GM18867 (cell line): ENCODE measurements at regions not wholly inside any gene's neighbourhood (a gene's known extent, or its start where the extent isn't known, plus 50 kb on each side); places are given as distances from the start of the nearest gene placed in this dataset.
"Not testable (repeated sequence)": the region's sequence is repeated elsewhere in the genome, so short reads cannot be mapped to it uniquely, and the experiment has no call there.

Source experiments
- ATAC-seq: cut with Tn5 transposase; IDR thresholded peaks from one replicate; pipeline ENCODE4 v1.9.1; 2021; ENCODE audit warnings: mild to moderate bottlenecking, moderate library complexity; ENCODE audit not compliant: unreplicated experiment

DNA sequence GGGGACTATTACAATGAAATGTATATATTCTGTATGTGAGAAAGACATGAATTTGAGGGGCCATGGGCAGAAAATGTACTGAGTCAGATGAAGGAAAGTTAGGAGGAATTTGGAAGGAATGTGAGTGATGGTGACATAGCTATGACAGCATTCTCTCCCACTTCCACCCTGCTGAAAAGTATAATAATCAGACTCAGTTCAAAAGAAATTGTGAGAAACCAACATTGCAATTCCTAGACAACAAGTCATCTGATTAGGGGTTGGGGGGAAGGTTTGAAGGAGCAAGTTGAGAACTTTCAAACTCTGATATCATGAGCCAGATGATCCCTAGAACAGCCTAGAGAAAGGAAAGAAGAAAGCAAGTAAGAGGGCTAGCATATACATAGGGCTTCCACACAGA lies 370.6 kb downstream of the DMRTA1 start:
- ATAC-seq: no peak

DNA sequence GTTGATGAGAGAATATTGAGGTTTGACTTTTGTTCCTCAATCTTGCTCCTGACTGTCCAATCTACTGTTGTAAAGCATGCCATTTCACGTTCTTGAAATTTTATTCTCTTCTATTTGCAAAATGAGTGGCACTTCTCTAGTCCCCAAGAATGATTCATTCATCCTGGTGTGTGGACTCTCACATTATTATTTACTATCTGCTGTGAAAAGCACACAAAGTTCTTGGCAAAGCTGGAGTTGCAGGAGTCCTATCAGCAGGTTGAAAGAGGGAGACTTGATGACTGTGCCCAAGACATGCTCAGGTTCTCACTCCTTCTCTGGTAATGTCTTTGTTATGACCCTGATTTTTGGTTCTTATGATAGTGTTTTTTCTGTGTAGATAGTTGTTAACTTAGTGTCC lies 382.6 kb downstream of the DMRTA1 start:
- ATAC-seq: no peak

DNA sequence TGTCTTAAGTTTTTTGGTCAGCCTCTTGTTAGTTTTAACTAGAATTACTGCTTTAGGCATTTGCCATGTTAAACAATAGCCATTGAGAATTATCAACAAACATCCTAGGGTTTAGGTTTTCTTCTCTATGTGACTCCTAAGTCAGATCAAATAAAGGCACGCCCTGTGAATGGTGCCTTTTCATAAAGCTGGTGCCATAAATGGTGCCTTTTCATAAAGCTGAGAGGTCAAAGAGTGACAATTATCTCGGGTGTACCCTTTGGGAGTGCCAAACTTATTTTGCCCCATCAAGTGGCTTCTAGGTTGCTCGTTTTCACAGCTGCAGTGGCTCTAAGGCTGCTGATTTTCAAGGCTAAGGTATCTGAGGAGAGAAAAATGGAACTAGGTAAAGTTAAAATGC lies 391.6 kb downstream of the DMRTA1 start:
- ATAC-seq: no peak

DNA sequence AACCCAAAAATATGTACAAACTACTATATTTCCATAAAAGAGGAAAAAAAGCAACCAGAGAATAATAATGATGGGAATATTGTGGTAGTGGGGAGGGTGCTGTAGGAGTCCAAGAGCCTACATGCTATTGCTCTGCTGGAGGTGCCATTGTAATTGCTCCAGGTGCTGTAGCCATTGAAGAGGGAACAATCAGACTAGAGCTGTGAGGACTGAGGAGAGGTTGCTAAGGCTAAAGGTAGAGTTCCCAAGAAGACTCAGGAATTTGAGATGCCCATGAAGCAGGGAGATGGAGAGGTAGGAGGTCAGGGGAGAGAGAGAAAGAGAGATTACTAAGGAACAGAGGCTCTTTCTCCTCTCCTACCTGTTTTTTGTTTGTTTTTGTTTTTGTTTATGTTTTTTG lies 394.0 kb downstream of the DMRTA1 start:
- no peak for ATAC-seq

DNA sequence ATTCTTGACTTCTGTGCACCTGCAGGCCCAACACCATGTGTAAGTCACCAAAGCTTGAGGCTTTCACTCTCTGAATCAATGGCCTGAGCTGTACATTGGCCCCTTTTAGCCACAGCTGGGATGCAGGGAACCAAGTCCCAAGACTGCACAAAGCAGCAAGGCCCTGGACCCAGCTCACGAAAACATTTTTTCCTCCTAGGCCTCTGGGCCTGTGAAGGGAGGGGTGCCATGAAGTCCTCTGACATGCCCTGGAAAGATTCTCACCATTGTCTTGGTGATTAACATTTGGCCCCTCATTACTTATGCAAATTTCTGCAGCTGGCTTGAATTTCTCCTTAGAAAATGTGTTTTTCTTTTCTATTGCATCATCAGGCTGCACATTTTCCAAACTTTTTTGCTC lies 398.6 kb downstream of the DMRTA1 start:
- not testable (repeated sequence) for ATAC-seq

DNA sequence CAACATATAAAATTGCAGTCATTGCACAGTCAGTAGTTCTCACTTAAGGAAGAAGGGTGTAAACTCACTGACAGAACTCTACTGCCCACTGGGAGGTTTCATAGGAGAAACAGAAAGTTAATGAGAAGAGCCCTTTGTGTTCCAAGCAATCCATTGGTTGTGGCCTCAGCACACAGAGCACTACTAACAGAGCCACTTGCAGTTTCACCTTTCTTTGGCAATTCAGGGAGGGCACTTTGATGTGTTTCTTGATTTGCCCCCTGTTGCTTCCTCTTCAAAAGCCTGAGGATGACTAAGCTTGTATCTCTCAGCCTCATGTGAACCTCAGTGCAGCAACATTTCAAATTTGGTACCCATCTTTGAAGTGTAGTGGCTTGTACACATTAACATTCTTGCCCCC lies 409.4 kb downstream of the DMRTA1 start:
- ATAC-seq: no peak

DNA sequence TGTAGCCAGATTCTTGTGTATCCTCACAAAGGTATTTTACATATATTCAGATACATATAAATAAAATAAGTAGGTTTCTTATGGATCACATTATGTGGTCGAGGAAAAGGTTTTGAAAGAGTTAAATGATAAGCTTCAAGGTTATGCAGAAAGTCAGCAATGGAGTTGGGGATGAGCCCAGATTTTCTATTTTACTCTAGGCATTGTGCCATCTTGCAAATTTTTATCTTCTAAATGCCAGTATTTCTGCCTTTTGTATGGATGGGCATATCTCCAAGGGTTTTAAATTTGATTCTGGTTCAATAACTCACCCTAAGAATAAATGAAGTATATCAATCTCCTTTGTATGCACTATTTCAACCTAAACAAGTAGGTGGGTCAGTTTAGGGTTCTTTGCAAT lies 410.7 kb downstream of the DMRTA1 start:
- no peak for ATAC-seq

DNA sequence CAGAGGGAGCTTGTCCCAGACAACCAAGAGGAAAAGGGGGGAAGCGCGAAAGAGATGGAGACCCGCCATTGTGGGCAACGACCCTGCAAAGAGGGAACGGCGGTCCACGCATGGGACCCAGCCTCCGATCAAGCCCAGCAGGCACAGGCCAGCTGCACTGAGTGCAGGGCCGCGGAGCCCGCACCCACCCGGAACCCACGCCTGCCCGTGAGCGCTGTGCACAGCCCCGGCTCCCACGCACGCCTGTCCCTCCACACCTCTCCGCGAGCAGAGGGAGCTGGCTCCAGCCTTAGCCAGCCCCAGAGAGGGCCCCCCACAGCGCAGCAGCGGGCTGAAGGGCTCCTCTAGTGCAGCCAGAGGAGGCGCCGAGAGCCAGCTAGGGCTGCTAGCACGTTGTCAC lies 416.5 kb downstream of the DMRTA1 start:
- no peak for ATAC-seq

DNA sequence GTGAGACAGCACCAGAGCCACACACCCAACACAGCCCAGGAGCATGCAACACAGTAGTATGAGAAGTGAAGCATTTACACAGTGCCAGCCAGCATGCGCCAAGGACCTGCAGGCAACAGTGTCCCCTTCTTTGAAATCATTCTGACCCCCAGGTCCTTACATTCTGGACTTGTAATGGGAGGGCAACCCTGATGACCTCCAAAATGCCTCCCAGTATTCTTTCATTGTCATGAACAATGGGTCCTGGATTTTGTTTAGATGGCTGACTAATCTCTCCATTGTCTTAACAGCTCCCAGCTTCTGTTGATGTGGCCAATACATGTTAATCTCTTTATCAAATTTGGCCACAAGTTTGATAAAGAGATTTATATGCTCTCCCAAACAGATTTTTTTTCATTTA lies 417.1 kb downstream of the DMRTA1 start:
- no peak for ATAC-seq

DNA sequence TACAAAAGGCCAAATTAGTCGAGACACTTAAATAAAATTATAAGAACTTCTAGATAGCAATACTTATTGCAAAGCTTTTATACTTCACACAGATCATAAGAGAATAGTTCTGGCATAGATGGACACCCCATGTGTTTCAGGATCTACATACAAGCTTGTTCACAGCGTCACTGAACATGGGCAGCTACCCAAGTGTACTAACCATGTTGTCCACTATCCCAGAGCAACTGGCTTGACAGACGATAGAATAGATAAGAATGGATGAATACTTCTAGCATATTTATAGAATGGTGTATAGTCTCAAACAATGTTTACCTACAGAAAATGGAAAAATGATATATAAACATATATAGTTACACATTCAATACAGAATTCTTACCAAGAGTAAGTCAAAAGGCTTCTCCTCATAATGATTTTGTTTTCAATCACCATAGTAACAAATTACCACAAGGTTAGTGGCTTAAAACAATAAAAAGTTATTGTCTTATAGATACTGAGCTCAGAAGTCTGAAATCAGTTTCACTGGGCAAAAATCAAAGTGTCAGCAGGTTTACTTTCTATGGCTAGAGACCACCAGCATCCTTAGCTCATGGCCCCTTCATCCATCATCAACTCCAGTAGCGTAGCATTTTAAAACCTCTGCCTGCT lies 446.7 kb downstream of the DMRTA1 start:
- no peak for ATAC-seq

DNA sequence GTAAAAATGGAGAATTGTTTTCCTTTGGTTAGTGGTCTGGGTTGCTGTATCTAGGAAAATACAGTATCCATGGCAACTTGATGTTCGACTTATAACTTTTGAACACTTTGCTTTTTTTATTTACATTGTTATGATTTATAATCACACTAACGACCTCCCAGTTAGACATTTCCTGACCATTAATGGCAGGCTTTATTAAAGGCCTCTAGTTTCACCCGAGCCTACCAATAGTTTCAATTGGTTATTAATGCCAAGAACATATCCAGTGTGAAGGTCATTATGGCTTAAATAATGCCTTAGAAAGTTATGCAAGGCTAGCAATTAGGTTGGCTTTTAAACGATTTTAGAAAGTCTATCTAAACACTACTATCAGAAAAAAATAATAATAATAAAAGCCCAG lies 452.0 kb downstream of the DMRTA1 start:
- no peak for ATAC-seq

DNA sequence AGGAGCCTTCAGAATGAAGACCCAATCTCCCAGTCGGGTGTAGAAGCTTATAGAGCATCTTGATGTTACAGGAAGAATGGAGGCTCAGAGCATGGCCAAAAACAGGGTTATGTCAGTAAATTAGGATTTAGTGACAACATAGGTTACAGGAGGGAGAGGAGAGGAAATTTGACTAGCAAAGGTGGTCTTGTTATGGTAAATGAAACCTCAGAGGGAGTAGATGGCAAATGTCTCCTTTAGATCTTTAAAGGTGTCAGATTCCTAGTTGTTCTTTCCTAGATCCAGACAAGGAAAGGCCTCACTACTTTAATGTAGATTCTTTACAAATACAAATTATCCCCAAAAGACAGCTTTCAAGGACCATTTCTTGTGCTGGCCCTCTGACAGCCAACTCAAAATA lies 465.0 kb downstream of the DMRTA1 start:
- ATAC-seq: no peak

DNA sequence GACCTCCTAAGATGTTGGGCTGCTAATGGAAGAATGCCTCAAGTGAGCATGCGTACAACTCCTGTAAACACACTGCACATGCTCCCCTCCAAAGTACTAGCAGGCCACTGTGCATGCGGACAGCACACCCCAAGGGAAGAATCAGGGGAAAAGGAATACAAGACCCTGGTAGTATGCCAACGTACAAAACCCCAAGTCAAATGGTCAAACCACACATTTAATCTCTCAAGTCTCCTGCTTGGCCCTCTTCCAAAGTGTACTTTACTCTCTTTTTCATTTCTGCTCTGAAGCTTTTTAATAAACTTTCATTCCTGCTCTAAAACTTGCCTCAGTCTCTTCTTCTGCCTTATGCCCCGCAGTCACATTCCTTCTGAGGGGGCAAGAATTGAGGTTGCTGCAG lies 466.4 kb downstream of the DMRTA1 start:
- ATAC-seq: peak; percentile 10

DNA sequence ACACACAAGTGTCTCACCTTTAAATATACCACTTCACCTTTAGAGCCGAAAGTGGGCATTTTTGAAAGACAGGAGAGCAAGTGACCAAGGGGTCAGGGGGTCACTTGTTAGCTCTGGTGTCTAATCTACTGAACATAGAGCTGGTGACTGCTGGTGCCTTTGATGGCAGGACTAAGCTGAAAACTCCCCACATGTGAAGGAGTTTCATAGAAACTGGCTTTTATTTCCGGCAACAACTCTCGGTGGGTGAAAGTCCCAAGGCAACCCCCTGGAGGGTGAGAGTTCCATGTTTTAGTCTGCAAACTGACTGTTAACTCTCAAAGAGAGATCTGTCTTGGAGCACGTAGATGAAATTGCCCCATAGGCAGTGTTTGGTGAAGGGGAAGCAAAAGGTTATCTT lies 466.9 kb downstream of the DMRTA1 start:
- ATAC-seq: peak; percentile 71

DNA sequence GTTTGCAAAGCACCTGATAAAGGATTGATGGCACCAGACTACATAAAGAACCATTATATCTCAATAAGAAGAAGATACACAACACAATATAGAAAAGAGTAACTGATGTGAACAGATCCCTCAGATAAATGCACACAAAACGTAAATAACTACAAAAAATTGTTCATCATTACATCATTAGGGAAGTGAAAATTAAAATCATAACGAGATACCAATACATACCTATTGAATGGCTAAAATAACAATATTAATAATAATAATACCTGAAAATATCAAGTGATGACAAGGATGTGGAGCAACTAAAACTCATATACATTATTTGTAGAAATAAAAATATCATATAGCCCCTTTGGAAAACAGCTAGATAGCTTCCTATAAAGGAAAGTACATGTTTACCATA lies 469.5 kb downstream of the DMRTA1 start:
- no peak for ATAC-seq

DNA sequence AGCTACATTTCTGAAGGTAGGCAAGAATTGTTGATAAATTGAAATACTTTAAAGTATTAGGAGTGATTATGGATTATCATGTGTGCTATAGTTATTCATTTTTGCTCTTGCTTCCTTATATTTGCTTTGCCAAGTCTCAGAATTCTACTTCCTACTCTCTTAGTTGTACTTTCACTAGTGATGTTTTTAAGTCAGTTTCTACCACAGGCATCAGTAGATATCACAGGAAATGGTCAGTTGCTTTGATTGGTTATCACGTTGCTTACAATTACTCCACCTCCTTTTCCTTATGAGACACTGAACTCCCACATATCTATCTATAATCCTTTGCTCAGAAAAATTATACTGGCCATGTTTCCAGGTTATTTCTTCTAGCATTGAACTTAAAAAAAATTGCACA lies 472.8 kb downstream of the DMRTA1 start:
- no peak for ATAC-seq

DNA sequence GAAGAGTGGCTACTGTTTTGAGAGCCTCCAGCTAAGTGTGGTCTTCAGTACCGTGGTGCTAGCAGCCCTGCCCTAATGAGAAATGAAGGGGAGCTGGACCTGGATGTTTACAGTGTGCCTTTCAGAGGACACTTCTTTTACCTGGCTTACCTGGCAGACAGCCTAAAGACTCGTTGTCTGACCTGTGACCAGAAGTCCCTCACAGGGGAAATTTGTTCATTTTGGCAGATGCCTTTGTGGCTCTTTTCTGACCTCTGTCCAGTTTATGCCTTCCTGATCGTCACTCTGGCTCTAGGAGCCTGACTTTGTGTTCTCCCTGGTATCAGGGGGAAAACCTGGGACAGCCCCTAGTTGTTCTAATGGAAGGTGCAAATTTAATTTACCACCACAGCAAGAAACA lies 475.1 kb downstream of the DMRTA1 start:
- ATAC-seq: no peak

DNA sequence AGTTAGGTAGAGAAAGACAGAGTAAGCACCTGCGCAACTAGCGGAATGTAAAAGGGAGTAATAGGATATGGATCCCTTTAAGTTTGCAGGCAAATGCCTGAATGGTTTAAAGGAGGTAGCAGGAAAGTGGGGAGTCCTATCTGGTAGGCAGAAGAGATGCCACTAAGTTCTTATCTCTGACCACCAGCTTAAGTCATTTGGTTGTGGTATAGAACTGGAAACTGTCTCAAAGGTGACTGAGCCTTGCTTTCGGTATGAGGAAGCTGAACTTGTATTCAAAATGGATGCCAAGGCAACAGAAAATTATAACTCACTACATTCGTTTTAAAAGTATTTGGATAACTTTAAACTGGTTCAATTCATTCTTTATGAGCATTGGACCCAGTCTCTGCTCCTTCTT lies 475.6 kb downstream of the DMRTA1 start:
- peak; percentile 79 for ATAC-seq

DNA sequence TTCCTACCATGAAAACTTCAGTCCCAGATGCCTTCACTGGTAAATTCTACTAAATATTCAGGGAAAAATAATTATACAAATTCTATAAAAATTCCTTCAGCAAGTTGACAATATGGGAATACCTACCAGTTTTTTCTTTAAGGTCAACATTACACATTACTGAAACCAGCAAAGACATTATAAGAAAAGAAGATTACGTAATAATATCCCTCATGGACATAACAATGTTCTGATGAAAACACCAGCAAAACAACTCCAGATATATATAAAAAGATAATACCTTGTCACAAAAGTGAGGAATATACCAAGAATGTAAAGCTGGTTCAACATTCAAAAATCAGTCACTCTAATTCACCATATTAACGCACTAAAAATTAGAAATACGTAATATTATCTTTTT lies 507.9 kb downstream of the DMRTA1 start:
- ATAC-seq: no peak

DNA sequence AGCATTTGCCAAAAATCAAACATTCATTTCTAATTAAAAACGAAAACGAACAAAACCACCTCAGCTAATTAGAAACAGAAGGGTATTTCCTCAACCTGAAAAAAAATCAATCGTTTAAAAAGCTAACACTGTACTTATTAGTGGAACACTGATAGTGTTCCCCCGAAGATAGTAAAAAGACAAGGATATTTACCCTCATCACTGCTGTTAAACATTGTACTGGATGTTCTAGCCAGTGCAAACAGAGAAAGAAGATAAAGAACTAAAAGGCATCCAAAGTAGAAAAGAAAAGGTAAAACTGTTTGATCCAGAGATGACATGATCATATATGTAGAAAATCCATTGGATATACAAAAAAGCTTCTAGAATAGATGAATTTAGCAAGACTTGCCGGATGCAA lies 508.3 kb downstream of the DMRTA1 start:
- ATAC-seq: no peak

DNA sequence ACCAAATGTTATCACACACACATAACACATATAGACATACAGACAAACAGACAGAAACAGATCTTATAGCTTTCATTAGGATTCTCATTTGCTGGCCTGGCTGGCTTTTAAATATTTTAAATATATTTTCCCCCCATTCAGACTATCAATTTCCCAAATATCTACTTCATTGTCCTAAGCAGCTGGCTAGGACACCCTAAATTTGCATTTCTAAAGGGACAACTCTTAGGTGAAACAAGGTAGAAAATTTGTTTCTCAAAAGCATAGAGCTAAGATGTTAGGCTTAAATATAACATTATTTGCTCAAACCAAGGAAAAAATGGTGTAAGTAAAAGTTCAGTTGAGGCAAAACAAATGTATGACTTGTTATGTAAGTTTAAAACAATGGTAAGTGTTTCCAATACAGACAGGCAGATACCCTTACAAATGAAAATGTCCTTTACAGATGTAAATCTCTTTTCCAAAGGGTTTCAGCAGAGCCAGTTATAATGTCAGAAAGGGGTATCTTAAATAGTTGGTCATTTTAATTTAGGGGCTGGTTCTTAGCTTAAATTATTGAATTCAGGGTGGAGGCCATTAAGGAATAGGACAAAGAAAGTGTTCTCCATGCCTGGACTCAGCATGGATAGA lies 522.8 kb downstream of the DMRTA1 start:
- no peak for ATAC-seq

DNA sequence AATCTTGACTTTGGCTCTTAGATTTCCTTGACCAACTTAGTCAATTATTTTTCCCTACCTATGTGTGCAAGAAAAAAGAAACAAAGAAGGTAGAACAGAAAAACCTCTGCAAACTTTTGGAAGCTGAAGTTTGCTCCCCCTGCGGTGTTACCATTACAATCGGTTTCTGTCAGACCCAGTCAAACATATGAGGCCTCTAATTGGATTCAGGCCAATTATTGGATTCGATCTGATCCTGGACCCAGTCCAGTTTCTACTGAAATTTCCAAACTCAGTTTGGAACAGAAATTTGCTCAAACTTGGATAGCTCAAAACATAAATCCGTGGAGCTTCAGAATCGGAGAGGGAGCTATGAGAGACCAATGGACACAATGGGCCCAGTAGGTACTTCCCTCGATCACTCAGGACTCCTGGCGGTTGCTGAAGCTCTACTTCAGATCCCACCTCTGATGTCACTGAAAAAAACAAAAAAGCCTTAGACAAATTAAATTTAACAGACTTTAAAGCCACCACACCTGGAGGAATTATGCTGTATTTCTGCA lies 523.9 kb downstream of the DMRTA1 start:
- no peak for ATAC-seq

DNA sequence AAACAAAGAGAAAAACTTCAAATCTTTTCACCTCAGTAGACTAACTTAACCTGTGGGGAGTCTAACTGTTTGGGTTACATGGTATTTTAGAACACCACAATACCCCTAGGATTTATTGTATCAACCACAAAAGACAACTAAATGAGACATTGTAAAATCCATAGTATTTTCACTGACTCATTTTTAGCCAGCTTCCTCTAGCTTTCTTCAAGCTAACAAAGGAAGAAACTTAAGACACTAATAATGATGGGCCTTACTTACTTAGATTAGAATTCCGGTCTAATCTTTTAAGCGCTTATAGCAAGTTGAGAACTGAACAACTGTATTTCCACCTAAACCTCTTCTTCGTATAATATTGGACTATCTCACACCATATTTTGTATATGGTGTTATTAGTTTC lies 529.3 kb downstream of the DMRTA1 start:
- ATAC-seq: no peak
